CD4-positive, alpha-beta T cell treated with Interleukin-1 beta for 1 hour (primary cell): ENCODE measurements at regions not wholly inside any gene's neighbourhood (a gene's known extent, or its start where the extent isn't known, plus 50 kb on each side); places are given as distances from the start of the nearest gene placed in this dataset.
"Not testable (repeated sequence)": the region's sequence is repeated elsewhere in the genome, so short reads cannot be mapped to it uniquely, and the experiment has no call there.

Experiments used
- DNase-seq, 2 donors: peaks; one replicate each; pipeline ENCODE4 v3.0.0-alpha.2; 2020 to 2022

DNA sequence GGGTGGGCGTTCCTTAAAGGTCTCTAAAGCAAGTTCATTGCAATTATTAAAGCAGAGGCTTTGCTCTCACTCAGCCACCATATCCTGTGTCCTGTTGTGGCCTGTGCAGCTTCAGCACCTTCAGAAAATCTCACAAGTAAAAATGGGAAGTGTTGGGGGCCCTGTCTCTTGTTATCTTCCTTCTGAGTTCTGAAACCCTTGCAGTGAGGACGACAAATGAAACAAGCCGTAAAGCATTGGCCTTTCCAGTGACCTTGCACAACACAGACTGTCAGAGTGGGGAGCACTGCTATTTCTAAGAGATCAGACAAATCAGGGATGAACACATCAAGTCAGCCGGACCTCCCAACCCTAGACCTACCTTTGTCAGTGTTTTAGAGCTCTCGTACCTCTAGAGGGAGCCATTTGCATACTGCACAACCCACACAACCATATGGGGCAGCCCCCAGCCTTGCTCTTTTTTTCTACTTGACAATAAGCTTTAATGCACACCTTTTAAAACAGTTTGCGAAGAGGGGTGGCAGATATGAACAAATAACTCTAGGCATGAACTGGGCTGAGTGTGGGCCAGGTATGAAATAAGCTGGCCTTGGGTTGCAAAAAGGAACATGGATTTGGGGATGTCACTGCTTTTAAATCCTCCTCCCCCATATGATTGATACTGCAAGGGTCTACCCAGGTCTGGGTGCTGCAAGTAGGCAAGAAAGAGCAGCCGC, 89.8 kb downstream of the KATNIP start:
- peak in 1 of 2 donors; percentile 19 for DNase-seq

DNA sequence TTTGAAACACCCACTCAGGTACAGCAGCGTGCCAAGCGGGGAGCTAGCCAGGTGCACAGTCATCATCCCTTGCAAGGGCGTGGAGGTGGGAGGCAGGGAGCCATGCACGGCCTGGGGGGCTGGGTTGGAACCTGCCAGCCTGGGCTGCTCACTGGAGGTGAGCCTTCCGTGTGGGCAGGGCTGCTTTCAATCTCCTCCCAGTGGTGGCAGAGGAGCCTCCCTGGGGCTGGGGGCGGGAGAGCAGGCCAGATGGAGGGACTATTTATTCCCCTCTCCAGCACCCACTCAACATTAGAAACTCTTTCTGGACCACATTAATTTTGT, 90.3 kb downstream of the KATNIP start:
- no peak for DNase-seq

DNA sequence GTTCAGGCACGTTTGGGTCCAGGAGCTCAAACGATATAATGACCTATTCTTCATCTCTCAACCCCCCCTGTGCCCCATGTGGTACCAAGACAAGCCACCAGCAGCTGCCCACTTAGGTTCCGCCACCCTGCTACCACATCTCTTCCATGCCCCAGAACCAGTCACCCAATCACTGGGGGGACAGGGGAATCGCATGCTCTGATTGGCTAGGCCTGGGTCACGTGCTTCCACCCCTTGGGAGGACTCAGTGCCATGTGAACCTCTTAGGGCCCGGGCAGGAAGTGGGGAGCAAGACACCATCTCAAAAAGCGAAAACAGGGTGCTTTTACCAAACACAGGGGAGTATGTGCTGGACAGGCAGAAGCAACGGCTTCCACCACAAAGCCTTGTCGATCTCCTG, 91.3 kb downstream of the KATNIP start:
- no peak for DNase-seq

DNA sequence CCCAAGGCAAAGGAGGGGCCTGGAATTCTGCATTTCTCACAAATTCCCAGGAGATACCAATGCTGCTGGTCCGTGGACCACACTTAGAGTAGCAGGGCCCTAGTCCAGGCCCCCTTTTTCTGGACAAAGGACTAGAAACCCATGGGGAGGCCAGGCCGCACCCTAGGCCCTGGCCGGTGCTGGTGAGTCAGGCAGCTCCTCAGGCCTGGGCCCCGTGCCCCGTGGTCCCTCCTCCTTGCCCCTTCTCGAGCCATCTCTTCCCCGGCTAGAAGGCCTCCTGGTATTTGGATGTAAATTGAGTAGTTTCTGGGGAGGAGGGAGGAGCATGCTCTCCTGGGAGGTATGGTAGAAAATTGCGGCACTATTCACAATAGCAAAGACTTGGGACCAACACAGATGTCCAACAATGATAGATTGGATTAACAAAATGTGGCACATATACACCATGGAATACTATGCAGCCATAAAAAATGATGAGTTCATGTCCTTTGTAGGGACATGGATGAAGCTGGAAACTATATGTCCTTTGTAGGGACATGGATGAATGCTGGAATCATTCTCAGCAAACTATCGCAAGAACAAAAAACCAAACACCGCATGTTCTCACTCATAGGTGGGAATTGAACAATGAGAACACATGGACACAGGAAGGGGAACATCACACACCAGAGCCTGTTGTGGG, 91.9 kb downstream of the KATNIP start:
- not testable (repeated sequence) for DNase-seq

DNA sequence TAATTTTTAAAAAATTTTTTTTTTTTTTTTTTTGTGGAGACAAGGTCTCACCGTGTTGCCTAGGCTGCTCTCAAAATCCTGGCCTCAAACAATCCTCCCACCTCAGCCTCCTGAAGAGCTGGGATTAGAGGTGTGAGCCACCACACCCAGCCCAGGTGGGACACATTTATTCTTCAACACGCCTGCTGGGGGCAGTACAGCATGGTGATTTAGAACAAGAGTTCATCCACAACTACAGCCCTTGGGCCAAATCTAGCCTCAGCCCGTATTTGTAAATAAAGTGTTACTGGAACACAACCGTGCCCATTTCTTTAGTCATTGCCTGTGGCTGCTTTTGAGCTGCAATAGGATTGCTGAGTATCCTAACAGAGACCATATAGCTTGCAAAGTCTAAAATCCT, 92.8 kb downstream of the KATNIP start:
- peak in 1 of 2 donors; percentile 3 for DNase-seq

DNA sequence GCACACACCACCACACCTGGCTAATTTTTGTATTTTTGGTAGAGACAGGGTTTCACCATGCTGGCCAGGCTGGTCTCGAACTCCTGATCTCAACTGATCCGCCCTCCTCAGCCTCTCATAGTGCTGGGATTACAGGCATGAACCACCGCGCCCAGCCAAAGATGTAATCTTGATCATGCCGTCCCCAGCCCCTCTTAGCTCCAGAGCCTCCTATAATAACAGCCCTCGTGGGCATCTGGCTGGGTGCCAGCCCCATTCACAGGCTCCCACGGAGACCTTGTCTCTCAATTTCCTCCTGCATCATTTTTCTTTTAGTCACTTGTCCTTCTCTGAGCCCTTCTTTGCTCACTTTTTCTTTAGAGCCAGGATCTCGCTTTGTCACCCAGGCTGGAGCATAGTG, 94.2 kb downstream of the KATNIP start:
- DNase-seq, result no peak

DNA sequence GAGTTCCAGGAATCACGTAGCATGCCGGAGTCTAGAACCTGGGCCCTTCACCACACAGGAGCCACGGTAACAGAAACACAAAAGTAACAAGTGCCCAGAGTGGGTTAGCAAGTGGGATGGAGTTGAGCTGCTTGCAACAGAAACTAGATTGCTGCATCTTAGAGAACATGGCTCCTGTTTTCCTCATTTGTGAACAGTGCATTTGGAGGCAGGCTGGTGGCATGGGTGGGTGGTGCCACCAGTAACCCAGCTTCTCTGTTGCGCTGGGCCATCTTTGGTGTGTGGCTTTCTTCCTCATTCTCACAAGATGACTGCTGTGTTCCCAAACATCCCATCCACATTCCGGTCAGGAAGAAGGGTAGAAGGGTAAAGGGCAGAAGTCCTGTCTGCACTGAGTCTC, 95.5 kb downstream of the KATNIP start:
- no peak for DNase-seq

DNA sequence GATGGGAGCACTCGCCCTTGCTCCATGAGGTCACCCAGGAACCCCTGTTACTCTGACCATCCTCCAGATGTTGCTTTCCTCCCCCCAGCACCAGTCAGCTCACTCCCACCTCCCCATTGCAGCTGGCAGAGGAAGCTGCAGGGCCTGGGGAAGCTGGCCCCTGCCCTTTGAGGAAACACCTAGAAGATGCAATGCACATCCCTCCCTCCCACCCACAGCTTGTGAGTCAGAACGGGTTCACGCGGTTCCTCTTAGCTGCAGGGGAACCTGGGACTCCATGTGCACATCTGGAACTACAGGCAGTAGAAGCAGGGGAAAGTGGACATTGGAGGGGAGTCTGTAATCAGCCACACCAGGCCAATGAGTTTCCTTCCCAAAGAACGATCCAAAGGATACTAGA, 96.9 kb downstream of the KATNIP start:
- DNase-seq, result no peak

DNA sequence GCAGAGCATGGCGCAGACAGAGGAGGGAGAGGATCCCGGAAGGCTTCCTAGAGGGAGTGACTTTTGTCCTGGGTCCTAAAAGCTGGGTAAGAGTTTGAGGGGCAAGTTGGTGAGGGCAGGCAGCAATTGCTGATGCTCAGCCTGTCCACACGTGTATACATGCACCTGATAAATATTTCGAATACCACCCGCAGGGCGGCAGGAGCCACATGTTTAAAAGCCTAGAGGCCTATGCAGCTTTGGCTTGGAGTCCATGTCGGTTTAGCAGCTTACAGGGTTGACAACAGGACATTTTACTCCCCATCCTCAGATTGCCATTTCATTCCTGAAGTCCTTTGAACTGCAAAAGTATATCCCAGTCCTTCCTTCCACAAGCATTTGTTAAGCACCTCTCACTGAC, 99.1 kb downstream of the KATNIP start:
- no peak for DNase-seq

DNA sequence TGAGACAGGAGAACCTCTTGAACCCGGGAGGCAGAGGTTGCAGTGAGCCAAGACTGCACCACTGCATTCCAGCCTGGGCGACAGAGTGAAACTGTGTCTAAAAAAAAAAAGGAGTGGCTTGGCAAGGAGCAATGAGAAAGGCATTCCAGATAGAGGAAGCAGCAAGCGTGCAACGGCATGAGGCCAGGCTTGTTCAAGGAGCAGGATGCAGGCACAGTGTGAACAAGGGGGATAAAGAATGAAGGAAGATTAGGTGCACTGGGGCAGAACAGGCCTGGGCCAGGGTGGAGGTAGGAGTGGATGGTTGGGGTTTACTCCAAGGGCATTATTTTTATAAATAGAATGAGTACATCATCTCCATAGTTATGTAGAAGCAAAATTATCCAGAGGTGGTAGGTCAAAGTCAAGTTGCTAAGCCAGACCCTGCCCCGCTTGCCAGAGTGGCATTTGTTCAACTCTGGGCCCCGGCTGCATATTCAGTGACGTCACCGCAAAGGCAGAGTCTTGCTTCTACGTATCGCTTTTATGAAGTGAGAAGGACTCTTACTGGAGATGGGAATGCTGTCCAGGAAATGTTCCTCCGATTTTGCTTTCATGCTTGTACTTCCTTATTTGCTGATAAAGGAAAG, 100.2 kb downstream of the KATNIP start:
- no peak for DNase-seq

DNA sequence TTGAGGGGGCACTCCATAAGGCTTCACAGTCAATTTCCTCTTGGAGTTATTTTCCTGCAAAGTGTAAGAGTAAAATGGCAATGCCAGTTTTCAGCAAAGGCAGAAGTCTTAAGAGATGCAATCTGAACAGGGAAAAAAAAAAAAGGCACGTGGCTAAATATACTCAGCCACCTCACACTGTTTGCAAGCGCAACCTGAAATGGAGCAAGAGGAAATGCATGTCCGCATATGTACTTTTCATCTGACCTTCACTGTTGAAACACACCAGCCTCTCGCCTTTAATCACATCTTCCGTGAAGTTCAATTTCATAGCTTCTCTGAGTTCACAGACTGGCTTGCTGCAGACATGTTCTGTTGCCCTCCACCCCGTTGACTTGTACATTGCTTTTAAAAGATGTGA, 101.4 kb downstream of the KATNIP start:
- no peak for DNase-seq

DNA sequence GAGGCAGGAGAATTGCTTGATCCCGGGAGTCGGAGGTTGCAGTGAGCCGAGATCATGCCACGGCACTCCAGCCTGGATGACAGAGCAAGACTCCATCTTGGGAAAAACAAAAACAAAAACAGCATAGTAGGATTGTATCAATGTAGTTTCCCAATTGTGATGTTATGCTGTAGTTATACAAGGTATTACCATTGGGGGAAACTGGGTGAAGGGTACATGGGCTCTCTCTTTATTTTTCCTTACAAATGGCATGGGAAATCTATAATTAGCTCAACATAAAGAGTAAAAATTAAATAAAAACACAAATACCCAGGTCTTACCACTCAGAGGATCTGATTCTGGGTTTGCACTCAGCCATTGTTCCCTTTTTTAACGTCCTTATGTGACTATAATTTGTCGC, 107.9 kb downstream of the KATNIP start:
- DNase-seq, result no peak

DNA sequence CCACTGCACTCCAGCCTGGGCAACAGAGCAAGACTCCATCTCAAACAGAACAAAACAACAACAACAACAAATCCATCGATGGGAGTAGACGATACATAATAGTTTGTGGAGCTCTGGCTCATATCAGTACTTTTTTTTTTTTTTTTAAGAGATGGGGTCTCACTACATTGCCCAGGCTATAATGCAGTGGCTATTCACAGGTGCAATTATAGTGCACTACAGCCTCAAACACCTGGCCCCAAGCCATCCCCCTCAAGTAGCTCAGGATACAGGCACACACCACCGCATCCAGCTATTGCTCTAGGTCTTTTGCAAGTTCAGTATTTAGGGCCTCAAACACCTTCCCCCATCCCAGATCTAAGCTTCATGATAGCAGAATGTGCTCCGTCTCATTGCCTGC, 110.6 kb downstream of the KATNIP start:
- no peak for DNase-seq

DNA sequence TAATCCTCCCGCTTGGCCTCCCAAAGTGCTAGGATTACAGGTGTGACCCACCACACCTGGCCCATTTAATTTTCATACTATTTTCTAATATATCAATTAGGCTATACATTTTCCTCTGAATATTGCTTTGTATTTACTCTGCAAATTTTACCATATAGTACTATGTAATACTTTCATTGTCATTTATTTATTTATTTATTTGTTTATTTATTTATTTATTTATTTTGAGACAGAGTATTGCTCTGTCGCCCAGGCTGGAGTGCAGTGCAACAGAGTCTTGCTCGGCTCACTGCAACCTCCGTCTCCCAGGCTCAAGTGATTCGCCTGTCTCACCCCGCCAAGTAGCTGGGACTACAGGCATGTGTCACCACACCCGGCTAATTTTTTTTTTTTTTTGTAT, 113.3 kb downstream of the KATNIP start:
- DNase-seq, result not testable (repeated sequence)

DNA sequence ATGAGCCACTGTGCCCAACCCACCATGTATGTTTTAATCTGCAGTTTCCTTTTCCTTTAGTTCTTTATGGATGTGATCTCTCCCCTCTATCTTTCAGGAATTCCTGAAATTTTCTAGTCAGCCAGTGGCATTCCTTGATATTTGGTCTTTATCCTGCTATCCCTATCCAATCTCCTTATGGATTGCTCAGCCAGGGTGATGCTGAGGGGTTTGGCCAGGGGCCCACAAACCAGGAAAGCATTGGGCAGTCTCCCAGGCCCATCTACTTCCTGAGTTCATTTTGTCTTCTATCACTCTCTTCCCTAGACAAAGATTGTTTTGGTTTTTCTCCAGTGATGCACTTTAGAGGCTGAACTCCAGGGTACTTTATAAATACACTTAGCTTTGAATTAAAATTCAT, 115.9 kb downstream of the KATNIP start:
- DNase-seq, result no peak

DNA sequence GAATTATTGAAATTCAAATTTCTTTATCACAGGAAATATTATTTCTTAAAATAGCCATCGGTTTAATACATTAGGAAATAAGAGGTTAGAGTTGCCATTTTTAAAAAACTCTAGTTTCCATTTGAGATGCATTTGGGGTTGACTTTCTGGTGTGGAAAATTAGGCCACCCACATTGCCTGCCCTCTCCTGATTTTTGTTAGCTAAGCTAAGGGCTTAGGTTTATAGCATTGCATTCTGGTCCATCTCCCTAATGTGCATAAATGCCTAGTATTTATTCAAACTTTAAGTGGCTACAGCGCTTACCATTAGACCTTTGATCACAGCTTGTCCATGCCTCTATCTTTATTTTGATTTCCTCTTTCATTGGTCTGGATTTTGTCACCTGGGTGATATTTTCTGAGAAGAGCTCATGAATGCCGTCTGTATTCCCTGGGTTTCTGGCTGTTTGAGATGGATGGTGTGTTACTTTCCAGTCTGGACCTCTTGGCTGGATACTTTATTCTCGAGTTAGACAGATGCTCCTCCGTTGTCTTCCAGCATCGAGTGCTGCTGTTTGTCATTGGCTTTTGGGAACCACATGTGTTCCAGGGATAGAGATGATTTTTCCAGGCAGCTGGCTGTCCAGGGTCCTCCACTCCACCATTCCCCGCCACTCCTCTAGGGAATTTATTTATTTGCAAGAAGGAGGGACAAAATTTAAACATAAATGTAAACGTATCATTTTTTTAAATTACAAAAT, 120.3 kb downstream of the KATNIP start:
- no peak for DNase-seq

DNA sequence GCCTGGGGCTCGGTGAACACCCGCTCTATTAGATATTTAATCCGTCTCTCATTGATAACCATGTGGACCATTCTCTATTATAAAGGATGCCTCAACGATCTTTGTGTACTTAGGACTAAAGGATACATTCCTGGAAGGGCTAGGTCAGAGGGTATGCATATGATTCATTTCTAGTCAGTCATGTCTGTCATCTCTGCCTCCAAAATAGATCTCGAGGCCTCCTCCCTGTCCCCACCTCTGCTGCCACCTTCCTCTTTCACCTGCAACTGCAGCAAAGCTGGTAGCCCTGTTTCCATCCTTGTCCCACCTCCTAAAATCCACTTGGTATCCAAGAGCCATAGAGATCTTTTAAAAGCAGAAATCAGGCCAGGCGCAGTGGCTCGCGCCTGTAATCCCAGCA, 121.5 kb downstream of the KATNIP start:
- DNase-seq, result no peak

DNA sequence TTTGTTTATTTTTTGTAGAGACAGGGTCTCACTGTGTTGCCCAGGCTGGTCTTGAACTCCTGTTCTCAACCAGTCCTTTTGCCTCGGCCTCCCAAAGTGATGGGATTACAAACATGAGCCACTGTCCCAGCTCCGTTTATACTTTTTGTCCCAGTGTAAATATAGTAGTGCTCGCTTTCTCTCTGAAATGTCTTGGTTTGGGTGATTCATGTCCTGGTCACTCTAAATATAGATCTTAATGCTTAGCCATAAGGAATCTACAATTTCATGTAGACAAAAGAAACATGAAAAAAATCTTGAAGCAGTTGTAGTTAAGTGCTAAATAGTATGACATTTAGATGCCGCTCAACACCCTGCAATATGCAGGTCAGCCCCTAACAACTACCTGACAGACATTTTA, 126.9 kb downstream of the KATNIP start:
- DNase-seq, result no peak

DNA sequence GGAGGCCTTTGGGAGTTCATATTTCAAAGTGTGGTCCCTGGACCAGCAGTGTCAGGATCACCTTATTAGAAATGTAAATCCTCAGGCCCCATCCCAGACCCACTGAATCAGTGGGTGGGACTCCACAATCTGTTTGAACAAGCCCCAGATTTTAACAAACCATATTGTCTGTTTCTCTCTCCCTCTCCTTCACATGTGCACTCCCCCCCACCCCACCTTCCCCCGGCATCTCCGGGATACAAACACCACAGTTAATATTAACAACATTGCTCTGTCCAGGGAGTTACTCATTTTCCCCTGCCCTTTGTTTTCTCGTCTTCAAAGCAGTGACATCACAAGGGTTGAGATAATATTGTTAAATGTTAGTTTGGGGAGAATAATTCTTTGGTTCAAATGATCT, 127.3 kb downstream of the KATNIP start:
- no peak for DNase-seq

DNA sequence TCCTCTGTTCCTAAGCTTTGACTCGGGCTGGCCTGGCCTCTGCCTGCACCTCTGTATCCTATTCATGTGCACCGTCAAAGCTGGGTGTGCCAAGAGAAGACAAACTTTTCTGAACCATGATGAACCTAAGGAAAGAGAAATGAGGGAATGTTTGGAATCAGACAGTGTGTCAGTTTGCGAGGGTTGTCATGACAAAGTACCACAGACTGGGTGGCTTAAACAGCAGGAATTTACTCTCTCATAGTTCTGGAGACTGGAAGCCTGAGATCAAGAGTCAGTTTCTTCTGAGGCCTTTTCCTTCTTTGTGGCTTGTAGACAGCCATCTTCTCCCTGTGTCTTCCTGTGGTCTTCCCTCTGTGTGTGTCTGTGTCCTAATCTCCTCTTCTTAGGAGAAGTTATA, 129.0 kb downstream of the KATNIP start:
- DNase-seq, result no peak

DNA sequence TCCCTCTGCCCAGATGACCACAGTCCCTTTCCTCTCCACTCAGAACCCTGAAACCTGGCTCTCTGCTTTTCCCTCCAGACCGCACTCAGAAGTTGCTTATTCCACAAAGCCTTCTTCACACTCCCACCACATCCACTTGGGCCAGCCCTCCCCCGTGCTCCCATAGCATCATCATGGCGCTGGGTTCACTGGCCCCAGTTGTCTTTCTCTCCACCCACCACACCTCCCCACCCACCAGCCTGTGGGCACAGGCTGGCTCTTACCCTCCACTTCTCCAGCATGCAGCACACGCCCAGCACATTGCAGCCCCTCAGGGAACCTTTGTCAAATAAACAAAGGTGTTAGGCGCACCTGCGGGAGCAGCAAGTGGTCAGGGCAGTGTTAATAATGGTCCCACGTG, 130.0 kb downstream of the KATNIP start:
- no peak for DNase-seq

DNA sequence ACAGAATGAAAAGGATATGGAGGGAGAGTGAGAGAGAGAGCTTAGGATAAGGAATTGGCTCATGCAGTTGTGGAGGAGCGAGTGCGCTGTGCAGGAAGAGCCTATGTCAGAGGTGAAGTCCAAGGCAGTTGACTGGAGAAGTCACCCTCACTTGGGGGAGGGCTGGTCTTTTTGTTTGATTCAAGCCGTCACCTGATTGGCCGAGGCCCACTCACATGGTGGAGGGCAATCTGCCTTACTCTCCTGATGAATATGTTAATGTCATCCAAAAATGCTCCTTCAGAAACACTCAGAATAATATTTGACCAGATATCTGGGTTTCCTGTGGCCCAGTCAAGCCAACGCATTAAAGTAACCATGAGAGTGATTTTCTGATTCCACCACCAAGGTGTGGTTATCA, 131.7 kb downstream of the KATNIP start:
- DNase-seq, result no peak

DNA sequence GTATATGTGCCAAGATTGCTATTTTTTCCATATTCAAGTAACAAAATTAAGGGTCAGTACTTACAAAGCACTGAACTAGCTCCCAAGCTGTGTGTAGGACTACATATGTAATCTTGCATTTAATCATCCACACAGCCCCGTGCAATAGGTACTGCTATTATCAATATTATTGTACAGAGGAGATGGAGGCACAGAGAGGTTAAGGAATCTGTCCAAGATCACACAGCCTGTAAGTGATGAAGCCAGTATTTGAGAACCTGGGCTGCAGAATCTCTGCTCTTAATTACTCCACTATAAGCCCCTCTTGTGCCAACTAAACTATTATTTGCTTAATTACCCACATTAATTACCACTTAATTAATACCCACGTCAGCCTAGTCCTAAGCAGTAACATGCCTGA, 134.1 kb downstream of the KATNIP start:
- no peak for DNase-seq

DNA sequence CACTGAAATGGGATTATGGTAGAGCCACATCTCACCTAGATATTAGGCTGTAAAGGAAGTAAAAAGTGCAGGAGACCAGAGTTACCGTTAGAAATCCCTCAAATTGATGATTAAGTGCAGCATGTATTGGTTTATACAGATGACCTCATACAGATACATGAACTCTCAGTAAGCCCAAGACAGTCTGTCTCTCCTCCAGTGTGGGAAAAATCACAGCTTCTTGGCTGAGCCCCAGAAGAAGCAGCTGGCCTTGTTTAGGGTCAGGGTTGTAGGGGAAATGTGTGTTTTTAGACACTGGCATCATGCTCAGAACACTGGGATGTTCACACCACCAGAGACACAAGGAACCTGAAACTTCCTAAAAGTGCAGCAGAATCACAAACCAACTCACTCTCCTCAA, 135.9 kb downstream of the KATNIP start:
- DNase-seq, result no peak
